HG03060 (cell line): ENCODE measurements at regions not wholly inside any gene's neighbourhood (a gene's known extent, or its start where the extent isn't known, plus 50 kb on each side); places are given as distances from the start of the nearest gene placed in this dataset.

Experiments used
- ATAC-seq: cut with Tn5 transposase; IDR thresholded peaks from one replicate; pipeline ENCODE4 v1.9.1; 2021; ENCODE audit warnings: low read depth, moderate number of reproducible peaks; ENCODE audit not compliant: unreplicated experiment

- no peak for ATAC-seq
Measured at GRCh38 chr13:65011378-65011777, 2218.8 kb downstream of the PCDH9 start.

- ATAC-seq, result no peak
Measured at GRCh38 chr13:64997438-64997837, 2232.7 kb downstream of the PCDH9 start.

- peak; percentile 65 for ATAC-seq
Measured at GRCh38 chr13:64993514-64994164, 2236.5 kb downstream of the PCDH9 start.

GRCh38 chr13:64992314-64992713 lies 2237.8 kb downstream of the PCDH9 start:
- no peak for ATAC-seq

- no peak for ATAC-seq
Measured at GRCh38 chr13:64985075-64985474, 2245.1 kb downstream of the PCDH9 start.

GRCh38 chr13:64962404-64962803 lies 2267.7 kb downstream of the PCDH9 start:
- no peak for ATAC-seq

GRCh38 chr13:64959276-64959675 lies 2270.9 kb downstream of the PCDH9 start:
- ATAC-seq, result no peak

- ATAC-seq, result no peak
Measured at GRCh38 chr13:64958106-64958505, 2272.0 kb downstream of the PCDH9 start.

- no peak for ATAC-seq
Measured at GRCh38 chr13:64938660-64939059, 2291.5 kb downstream of the PCDH9 start.

GRCh38 chr13:64937302-64937701 lies 2292.8 kb downstream of the PCDH9 start:
- no peak for ATAC-seq

GRCh38 chr13:64936879-64937278 lies 2293.3 kb downstream of the PCDH9 start:
- no peak for ATAC-seq

- no peak for ATAC-seq
Measured at GRCh38 chr13:64935441-64935840, 2294.7 kb downstream of the PCDH9 start.

GRCh38 chr13:64934569-64935362 lies 2295.4 kb downstream of the PCDH9 start:
- no peak for ATAC-seq

GRCh38 chr13:64930636-64931035 lies 2299.5 kb downstream of the PCDH9 start:
- ATAC-seq, result no peak

- ATAC-seq, result no peak
Measured at GRCh38 chr13:64928696-64929499, 2301.2 kb downstream of the PCDH9 start.

- no peak for ATAC-seq
Measured at GRCh38 chr13:64925727-64926126, 2304.4 kb downstream of the PCDH9 start.

- ATAC-seq, result no peak
Measured at GRCh38 chr13:64925284-64925683, 2304.9 kb downstream of the PCDH9 start.

- ATAC-seq, result no peak
Measured at GRCh38 chr13:64924401-64924800, 2305.7 kb downstream of the PCDH9 start.

GRCh38 chr13:64917566-64917965 lies 2312.6 kb downstream of the PCDH9 start:
- no peak for ATAC-seq

- no peak for ATAC-seq
Measured at GRCh38 chr13:64912141-64912540, 2318.0 kb downstream of the PCDH9 start.

- ATAC-seq, result no peak
Measured at GRCh38 chr13:64910096-64910495, 2320.0 kb downstream of the PCDH9 start.
